Fibroblast of the aortic adventitia (primary cell): ENCODE measurements at regions not wholly inside any gene's neighbourhood (a gene's known extent, or its start where the extent isn't known, plus 50 kb on each side); places are given as distances from the start of the nearest gene placed in this dataset.
A peak's percentile ranks its signal among the peaks of the same experiment; 100 is the strongest.

ENCODE experiments used
- DNase-seq: peaks from one replicate; pipeline ENCODE4 v3.0.0-alpha.2; 2010; ENCODE audit warnings: low read depth
- H3K4me3 ChIP-seq: 2 replicates; pipeline ENCODE4 v1.5.1; 2011; ENCODE audit warnings: low read depth, mild to moderate bottlenecking, control low read depth, low read length, moderate library complexity
- TF ChIP-seq, protein P1 (sequence below): IDR thresholded peaks from 2 replicates; pipeline ENCODE4 v1.5.1; 2011; ENCODE audit warnings: mild to moderate bottlenecking, low read length, control low read depth, inconsistent platforms; ENCODE audit not compliant: insufficient read depth

DNA sequence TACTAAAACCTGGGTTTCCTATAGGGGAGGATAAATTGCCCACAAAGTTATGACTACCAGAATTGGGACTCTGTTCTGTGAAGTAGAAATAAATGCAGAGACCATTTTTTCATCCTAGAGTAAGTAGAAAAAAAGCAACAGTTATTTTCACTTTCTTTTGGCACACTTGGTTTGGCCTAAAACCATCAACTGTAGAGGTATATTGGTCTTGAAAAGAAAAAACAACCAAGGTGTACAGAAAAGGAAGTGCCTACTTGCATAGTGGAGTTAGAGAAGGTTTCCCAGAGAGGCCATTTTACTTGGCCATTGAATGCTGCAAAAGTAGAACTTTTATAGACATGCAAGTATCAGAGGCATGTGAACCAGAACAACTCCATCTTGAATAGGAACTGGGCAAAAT is 89.4 kb upstream of the TACR1 start:
- TF ChIP-seq, protein P1, sequence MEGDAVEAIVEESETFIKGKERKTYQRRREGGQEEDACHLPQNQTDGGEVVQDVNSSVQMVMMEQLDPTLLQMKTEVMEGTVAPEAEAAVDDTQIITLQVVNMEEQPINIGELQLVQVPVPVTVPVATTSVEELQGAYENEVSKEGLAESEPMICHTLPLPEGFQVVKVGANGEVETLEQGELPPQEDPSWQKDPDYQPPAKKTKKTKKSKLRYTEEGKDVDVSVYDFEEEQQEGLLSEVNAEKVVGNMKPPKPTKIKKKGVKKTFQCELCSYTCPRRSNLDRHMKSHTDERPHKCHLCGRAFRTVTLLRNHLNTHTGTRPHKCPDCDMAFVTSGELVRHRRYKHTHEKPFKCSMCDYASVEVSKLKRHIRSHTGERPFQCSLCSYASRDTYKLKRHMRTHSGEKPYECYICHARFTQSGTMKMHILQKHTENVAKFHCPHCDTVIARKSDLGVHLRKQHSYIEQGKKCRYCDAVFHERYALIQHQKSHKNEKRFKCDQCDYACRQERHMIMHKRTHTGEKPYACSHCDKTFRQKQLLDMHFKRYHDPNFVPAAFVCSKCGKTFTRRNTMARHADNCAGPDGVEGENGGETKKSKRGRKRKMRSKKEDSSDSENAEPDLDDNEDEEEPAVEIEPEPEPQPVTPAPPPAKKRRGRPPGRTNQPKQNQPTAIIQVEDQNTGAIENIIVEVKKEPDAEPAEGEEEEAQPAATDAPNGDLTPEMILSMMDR, result no peak
- DNase-seq, result no peak
- no peak overlapping the region for H3K4me3 ChIP-seq

DNA sequence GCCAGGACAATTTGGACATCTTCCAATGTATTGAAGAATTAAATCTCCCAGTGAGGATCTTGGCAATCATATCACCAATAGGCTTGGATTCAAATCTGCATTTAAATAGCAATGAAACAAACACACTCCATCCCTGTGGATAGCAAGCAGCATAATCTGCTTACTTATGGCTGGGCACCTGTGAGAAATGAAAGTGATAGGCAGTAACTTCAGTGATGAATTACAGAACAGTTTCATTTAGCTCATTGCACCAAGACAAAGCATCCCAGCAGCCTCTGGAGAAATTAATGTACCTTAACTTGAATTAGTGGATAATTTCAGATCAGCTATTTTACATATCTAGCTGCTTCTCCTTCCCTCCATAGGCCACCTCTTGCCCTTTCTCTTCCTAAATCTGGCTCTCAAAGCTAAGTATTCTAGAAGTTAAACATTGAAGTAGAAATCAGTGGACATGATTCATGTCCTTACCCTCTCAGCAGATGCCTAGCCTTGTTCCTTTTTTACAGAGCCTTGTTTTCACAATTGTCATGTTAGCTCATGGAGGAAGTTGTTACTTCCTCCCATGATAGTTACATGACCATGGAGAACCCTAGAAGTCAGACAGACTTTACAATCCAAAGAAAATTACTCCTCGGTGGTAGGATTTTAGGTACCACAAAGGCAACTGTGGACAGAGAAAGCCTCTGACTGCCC is 88.5 kb upstream of the TACR1 start:
- TF ChIP-seq, protein P1, result no peak
- DNase-seq, result no peak
- H3K4me3 ChIP-seq, result no peak overlapping the region

DNA sequence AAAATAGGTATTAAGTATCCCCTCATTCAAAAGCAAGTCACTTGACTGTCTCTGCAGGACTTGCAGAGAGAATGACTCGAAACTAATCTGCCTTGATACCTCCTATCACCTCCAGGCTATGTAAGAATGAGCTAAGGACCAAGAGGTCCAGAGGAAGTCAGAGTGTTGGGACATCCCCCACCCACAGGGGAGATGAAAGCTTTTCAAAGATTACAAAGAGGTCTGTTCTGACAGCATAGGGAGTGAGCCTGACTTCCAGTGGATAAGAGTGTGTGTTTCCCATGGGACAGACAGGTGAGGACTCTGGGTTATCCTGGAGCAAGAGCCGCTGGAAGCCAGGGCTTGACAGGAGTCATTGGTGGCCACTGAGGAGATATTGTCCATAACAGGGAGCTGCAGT is 85.0 kb upstream of the TACR1 start:
- TF ChIP-seq, protein P1, result no peak
- DNase-seq, result no peak
- H3K4me3 ChIP-seq, result no peak overlapping the region

DNA sequence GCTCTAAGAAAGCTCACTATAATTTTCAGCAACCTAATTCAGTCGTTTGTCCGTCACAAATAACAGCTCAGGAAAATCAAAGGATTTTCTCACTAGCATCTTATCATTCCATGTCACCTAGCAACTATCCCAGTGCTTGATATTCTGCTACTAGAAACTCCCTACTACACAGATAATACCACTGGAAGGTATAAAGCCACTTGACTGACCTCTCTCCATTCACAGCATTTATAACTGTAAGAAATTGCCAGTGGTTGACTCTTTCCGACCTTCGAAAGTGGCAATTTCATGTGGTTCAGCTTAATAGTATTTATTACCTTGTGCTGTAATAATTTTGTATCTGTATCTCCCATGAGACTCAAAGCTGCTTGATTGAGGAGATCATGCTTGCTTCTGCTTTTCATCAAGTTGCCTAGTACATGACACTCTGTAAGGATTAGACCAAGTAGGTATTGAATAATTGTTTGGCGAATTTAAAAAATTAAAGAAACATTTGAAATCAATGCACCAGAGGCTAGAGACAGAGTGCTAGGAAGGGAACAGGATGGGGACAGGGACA is 79.6 kb upstream of the TACR1 start:
- no peak overlapping the region for H3K4me3 ChIP-seq
- TF ChIP-seq, protein P1, result no peak
- DNase-seq, result no peak

DNA sequence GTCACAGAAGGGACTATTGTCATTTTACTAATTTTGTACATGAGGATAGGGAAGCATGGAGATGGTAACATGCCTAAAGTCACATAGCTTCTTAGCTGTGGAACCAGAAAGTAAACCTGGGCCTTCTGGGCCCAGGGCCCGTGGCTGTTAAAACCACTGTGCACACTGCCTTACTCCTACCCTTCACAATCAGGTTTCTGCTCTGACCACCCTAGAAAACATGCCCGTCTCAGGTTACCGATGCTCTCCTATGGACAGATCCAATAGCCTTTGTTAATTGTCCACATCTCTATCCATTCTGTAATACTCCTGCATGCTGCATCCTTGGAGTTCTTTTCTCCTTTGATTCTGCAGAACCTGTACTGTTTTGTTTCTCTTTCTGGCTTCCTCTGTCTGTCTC is 79.0 kb upstream of the TACR1 start:
- no peak for DNase-seq
- H3K4me3 ChIP-seq, result no peak overlapping the region
- TF ChIP-seq, protein P1, result no peak

DNA sequence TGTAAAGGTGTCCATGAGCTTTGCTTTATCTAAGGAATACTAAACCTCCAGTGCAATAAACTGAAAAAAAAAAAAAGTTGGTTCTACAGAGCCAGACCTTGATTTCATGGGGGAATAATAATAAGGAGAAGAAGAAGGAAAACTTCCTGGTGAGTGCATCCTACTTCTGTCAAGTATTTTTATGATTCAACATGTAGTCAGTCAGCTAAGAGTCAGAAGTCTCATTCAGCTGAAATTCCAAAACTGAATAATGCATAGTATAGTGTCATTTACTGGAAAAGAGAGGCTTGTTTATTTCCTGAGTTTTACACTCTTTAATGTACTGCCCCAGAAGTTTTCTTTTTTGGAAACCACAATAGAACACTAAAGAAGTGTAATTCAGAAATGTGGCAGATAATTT is 77.8 kb upstream of the TACR1 start:
- TF ChIP-seq, protein P1, result no peak
- no peak overlapping the region for H3K4me3 ChIP-seq
- peak; percentile 57 for DNase-seq
